GM18520 (cell line): ENCODE measurements at regions not wholly inside any gene's neighbourhood (a gene's known extent, or its start where the extent isn't known, plus 50 kb on each side); places are given as distances from the start of the nearest gene placed in this dataset.

Experiments used
- ATAC-seq: cut with Tn5 transposase; IDR thresholded peaks from one replicate; pipeline ENCODE4 v1.9.1; 2021; ENCODE audit not compliant: unreplicated experiment

DNA sequence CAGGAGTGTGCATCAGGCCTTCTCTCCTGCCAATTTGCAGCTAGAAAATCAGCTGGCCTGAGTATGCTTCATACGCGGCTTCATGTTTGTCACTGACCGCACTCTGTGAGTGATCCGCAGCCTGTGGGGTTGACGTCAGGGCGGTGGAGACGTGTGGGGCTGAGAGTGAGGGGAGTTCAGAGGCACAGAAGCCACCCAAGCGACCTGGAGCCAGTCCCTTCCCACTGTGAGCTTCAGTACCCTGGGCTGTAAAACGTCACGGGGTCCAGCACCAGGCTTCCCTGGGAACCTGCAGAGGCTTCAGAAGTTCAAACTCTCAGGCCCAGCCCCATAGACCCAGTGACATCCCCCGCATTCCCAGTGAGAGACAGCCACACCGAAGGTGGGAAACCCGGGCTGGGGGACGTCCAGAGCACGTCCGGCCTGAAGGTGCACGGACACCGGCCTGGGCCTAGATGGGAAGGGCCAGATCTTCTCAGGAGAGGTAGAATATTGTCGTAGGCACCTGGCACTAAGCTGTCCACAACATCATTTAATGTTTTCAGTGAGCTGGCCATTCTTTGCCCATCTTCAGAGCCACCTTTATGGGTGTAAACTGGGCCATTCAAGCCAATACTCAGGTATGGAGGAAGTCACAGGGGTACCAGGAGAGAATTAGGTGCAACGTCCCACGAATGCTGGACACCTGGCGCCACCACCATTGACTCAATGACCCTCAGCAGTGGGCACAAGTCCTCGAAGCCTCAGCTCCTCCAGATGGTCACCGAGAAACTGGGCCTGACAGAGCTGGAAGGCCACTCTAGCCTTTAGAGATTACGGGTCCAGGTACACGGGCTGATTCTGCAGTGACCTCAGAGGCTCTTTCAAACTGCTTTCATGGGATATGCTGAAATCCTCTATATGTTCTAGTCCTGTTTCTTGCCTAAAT lies 235.6 kb upstream of the MYT1L start:
- no peak for ATAC-seq

DNA sequence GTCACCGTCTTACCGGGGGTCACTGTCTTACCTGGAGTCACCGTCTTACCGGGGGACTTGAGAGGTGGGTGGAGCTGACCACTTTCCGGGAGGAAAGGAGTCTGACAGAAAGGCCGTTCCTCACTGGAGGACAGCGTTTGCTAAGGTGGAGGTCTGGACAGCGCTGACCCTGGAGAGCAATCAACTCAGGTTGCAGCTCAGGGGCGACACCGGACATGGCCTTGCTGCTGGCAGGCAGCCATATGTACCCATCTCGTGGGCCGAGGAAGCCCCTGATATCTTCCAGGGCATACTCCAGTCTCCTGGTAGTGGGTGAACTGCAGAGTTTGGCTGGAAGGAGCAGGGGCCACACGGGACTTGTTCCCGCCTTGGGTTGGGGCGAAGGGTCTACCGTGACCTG lies 234.6 kb upstream of the MYT1L start:
- ATAC-seq = no peak

DNA sequence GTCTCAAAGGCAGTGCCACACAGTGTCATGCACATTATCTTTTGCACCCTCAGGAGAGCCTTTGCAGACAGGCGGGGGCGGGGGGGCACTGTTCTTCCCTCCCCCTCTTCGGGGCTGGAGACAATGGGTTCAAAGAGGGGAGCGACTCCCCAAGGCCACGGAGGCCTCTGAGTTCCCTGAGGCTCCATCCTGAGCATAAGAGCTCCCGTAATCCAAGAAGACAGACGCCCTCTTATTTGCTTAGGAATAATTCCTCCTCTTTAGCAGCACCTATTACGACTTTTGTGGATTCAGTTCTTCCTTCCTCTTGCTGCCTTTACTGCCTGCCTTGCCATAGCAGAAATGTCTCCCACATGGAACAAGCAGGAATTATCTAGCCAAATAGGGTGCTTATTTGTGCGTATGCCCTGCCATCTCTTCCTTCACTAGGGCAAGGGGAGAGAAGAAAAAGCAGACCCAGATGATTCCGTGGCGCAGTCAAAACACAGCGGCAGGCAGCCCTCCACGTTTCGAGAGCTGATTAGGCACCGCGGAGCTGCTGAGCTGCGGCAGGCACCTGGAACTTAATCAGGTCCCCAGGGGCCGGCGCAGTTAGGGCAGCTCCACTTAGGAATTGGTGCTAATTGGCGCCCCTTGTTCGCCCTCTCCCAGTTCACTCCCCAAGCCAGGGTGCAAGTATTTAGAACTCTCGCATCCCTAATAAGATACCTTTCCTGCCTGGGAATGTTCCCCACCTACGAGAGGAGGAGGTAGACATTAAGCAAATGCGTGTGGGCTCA lies 233.4 kb upstream of the MYT1L start:
- no peak for ATAC-seq

DNA sequence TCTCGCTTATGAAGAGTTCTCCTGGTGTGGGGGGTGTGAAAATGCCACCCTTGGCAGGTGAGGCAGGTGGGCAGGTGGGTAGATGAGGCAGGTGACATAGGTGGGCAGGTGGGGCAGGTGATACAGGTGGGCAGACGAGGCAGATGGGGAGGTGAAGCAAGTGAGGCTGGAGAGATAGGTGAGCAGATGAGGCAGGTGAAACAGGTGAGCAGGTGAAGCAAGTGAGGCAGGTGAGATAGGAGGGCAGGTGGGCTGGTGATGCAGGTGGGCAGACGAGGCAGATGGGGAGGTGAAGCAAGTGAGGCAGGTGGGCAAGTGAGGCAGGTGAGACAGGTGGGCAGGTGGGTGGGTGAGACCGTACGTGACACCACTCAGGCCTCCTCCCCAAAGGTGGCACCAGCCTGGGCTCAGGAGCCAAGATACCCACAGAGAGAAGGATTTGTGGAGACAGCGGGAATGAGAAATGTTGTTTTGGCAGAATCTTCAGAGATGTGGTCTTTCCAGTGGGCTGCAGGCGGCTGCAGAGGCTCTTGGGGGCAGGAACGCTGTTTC lies 232.3 kb upstream of the MYT1L start:
- no peak for ATAC-seq

DNA sequence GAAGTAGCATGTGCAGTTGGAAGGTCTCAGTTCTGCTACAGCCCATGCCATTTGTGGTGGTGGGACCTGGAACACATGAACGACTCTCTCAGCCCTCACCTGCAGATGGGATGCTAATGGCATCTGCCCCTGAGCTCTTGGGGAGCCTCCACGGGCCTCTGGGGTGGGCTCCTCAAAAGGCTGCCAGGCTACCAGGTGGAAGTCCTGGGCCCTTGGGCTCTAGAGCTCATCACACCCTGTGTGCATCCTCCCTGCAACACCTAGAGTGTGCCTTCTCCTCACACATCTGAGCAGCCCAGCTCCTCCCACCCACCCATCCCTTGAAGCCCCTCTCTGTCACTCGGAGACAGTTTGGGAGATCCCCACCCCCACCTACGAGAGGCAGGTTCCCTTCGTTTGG lies 231.8 kb upstream of the MYT1L start:
- ATAC-seq = no peak

DNA sequence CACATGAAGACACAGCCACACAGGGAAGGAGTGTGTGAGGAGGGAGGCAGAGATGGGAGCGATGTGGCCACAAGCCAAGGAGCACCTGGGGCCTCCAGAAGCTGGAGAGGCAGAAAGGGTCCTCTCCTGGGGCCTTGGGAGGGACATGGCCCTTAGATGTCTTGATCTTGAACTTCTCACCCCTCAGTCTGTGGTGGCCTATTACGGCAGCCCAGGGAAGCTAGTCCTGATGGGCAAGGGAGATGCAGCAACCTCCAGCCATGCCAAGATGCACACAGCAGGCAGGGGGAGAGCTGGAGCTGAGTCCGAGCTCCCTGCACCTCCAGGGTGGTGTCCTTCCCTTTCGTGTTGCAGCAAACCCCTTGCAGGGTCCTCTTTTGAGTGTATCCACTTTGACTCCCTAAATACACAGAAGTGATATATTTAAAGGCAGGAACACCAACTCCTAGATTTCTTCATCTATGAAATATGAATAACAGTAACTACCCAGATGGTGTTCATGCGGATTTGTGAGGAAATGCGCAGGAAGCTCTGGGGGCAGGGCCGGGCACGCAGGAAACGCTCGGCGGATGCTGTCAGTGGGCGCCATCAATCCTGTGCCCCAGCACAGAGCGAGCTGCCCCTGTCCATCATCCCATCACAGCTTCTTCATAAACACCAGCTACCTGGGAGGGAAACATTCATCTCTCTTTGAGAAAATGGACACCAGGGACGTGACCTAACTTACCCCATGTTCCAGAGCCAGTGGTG lies 230.4 kb upstream of the MYT1L start:
- ATAC-seq = no peak

DNA sequence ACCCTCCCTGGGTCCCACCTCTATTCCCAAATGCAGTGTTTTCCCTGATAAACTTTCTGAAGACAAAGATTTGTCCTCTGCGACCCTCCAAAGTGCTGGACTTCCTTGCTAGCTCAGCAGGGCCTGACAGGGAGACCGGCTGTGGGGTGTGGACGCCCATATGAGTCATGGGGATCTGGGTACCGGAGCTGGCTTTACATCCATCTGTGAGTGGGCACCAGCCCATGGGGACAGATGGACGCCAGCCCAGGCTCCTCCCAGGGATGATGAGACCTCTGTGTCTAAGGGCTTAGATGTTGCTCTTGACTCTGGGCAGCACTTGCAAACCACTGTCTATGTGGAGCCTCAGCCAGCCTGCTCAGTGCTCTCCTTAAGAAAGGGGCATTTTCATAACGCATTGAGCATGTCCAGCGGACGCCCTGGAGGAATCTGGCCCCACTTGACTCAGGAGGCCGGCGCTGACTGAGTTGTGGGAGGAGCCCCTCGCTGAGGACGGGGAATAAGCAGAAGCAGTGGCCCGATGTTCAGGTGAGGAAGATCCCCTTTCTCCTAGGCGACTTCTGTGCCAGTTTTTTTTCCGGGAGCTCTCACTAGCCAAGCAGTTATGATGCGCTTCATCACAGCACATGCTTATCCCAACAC lies 229.4 kb upstream of the MYT1L start:
- ATAC-seq = no peak

DNA sequence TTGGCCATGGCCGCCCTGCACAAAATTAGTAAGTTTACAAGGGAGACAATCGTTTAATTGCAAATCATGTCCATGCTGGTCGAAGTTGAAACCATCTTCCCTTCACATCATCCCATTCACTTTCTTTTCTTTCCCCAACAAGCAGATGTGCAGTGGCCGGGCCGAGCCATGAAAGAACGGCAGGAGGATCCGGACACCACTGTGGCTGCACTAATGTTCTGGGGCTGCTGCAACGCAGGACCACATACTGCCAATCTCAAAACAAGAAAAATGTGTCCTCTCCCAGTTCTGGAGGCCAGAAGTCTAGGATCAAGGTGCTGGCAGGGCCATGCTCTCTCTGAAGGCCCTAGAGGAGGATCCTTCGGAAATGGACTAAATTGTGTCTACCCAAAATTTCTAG lies 227.4 kb upstream of the MYT1L start:
- ATAC-seq = no peak

DNA sequence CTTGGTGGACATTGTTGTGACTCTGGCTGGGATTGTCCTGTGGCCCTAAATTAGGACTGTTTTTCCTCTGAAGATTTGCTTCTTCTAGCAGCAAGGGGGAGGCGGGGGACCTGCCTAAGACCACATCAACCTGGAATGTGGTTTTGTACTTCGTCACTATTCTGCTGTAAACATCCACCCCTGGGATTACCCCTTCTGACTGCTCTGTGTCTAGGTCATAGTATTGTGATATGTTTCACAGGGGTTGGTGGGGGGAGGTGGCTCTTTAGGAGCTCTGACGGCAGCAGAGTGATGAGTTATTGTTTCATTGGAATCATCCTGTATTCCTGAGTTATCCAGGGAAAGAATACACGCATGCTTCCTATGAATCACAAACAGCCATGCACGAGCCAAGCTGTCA lies 226.4 kb upstream of the MYT1L start:
- no peak for ATAC-seq

DNA sequence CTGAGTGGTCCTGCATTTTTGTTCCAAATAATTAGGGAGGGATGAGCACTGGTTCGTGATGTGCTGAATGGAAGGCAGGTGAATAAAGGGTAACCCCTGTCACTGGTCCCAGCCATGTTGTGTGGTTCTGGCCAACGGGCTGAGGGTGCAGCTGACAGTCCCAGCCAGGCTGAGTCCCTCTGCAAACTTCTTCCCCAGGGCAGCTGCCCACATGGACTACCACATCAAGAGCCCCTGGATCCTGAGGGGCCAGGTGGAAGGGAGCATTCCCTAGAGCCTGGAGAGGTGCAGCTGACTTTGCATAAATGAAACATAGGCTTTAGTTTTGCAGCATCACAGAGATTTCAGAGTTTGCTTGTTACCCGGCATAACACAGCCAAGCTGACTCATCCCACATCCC lies 219.8 kb upstream of the MYT1L start:
- no peak for ATAC-seq

DNA sequence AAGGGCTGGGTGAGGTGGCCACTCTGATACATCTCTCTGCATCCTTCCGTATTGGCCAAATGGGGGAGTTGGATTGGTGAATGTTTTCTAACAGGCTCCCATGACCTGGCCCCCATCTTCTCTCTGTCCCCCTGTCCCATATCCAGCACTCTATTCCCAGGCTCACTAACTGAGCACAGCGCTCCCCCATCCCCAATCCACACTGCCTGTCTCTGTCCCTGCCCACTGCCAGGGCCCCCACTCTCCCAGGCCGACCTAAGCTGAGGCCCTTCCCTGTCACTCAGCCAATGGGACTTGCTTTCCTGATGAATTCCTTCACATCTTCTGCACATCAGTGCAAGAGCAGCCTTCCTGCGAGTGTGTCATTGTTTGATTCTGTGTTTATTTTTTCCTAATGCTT lies 216.8 kb upstream of the MYT1L start:
- ATAC-seq = no peak

DNA sequence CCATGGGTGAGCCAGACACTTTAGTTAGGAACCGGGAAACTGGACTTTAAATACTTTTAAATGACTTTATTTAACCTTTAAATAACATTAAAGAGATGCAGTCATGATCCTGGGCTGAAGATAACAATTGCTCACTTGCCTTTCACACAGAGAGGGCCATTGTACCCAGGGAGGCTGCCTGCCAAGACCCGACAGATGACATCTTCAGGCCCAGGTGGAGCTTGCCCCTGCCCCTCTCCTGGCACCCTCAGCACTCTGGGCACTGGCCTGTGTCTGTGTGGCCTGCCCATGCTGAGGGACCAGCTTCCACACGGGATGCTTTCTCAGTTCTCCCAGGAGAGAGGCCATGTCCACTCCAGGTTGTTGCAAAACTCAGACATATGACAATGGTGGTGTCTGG lies 216.4 kb upstream of the MYT1L start:
- no peak for ATAC-seq

DNA sequence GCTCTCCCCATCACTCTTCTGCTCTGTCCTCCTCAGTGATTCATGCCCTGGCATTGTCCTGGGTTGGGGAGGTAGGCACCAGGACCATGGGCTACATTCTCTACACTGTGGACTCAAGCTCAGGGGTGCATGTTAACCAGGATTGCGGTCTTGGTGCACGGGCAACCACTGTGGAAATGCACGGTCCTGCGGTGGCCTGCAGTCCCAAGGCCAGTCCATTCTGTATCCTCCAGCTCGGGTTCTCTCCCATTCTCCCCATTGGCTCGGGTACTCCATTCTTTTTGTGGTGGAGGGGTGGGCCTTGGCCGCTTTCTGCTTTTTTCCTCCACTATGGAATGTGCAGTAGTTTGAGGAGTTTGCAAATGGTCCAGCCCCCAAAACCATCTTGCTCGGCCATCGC lies 215.0 kb upstream of the MYT1L start:
- ATAC-seq = no peak

DNA sequence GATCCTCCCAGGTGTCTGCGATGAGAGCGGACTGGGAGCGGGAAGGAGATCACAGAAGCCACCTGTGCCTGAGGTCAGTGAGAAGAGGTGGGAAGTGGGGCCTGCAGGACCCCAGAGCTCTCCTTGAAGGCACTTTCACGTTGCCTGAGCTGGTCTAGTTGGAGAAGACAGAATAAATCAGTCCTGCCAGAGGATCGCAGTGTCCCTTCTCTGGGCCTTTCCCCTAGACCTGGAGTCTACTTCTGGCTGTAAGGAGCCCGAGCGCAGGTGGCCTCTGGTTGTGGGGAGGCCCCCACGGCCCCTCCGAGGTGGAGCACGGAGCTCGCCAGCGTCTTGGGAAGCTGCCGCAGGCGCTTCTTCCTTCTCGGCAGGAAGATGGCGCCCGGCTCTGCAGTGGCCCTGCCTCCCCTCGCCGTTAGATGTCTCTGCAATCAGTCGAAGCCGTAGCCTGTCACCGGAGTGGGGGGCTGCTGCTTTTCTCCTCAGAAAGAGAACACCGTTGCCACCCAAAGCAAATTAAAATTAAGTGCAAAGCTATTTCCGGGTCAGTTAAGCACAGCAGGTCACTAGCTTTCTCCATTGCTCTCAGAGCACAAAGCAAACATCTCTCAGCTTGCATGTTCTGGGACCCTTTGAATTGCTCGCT lies 212.0 kb upstream of the MYT1L start:
- no peak for ATAC-seq

DNA sequence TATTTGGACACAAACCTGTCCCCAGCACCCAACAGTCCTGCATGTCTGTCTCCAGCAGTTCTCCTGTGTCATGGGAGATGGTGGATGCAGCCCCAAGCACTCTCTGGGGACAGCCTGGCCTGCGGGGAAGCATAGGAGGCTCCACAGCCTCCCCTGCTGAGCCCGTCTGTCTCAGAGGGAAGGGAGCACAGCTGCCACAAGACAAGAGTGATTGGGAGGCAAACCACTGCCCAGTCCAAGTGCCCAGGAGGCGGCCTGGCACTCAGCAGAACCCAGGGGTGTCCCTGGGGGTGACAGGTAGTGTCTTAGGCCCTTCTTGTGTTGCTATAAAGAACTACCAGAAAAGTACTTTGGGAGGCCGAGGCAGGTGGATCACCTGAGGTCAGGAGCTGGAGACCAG lies 211.2 kb upstream of the MYT1L start:
- ATAC-seq = no peak

DNA sequence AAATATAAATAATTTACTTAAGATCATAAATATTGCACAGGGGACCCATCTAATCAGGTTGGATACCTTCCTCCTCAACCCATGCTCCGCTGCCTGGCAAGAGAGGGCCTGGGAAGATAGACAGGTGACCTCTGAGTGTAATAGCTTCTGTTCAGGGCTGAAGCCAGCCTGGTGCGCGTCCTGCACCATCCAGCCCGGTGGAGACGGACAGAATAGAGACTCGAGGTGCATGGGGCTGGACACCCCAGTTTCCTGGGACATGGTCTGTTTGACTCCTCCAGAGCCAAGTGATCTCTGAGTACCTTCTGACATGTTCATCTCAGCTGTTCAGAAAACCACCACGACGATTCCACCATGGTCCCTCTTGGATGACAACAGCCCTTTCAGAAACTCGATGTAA lies 209.3 kb upstream of the MYT1L start:
- ATAC-seq = no peak

DNA sequence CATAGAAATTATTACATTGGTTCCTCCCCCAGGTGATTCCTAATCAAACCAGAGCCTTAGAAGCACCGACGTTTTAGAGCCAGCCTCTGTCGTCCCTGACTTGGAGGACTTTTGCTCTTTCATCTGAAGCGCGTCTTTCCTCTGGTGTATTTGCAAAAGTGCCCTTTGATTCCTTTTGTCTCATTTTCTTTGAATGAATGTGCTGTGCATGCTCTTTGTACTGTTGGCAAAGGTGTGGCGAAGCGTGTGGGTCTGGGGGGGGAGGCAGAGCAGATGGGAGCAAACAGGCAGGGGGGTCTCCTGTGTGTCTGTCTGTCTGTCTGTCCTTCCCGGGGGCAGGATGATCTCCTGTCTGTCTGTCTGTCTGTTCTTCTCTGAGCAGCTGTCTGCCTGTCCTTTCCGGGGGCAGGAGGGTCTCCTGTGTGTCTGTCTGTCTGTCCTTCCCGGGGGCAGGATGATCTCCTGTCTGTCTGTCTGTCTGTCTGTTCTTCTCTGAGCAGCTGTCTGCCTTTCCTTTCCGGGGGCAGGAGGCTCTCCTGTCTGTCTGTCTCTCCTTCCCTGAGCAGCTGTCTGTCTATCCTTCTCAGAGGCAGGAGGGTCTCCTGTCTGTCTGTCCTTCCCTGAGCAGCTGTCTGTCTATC lies 205.5 kb upstream of the MYT1L start:
- ATAC-seq = no peak

DNA sequence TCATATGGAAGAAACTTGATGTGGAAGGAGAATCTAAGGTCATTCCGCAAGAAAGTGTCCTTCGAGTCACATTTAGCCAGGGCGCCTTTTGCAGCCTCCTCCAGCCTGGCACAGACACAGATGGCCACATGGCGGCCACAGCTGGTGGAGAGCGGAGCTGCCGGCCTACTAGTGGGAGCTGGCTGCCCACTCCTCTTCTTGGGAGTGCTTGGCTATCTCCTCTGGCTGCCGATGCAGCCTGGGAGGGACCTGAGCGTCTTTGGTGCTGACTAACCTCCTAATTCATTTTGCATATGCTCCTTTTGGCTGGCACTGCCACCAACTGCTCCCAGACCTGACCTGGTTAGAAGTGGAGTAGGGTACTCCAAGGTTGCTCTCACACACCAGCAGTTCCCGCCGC lies 199.3 kb upstream of the MYT1L start:
- ATAC-seq = no peak

DNA sequence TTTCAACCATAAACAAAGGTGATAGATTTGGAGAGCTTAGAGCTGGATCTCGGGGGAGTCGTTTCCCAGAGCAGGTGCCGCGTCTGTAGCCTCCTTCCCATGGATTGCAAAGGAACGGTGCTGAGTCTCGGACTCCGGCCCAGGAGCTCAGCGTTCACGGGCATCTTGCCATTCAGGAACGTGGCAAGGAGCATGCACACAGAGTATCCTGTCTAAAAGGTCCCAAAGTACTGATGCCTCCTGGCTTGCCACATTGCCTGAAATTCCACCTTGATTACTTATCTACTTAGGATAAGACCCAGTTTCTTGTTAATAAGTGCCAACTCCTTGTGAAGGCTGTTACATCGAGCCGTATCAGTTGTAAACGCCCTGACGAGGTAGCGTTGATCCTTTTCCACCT lies 197.8 kb upstream of the MYT1L start:
- no peak for ATAC-seq

DNA sequence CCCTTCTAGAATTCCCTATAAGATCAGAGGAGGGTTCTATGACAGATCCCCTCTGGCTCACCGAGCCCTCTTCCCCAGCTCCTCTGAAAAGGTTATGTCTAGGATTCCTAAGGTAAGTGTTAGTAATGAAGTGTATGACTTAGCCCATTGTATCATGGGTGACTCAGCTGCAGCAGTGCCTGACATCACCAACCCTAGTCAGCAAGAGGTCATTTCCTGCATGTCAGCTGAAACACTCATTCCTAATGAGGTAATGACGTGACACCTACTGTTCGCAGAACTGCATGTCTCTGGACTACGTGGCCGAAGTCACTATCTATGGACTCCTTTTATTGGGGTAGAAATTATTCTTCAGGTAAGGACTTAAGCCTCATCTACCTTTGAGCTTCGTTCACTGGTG lies 196.1 kb upstream of the MYT1L start:
- ATAC-seq = no peak
